ENCODE measurements at regions not wholly inside any gene's neighbourhood (a gene's known extent, or its start where the extent isn't known, plus 50 kb on each side); places are given as distances from the start of the nearest gene placed in this dataset.

DNA sequence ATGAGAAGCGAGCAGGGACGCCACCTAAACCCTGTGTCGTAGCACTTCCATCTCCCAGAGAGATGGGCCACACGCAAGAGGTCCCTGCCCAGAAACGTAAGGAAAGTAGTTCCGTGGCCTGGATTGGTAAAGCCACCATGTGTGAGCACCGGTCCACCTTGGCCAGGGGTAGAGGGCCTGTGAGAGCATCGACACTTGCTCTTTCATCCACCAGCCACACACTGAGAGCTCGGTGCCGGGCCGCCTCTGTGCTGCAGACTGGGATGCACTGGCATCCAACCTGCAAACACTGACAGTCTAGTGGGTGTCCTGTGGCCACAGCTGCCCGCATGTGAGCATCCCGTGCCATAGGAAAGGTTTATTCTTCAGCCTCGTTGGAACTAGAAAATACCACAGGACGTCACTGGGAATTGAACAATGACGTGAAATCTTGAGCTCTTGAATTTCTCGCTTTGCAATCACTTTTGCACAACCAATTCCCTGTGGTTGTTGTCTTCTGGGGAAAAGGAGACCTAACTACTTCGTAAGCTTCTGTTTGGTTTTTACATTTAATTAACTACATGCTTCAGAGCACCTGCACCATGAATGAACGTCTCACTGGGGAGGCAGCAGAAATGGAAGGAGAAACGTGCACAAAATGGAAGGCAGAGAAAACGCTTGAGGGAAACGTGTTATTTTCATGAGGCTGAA lies 212.0 kb upstream of the RAB6C start:
- Mint-ChIP-seq H3K27me3 (peaks cover 2% of the 10 kb centered on the region), H3K4me1 (no peaks in the 10 kb centered on the region), H3K4me3 (no peak overlapping the region), H3K9me3 (peaks cover 9% of the 10 kb centered on the region), H3K27ac (no peak overlapping the region), H3K36me3 (no peaks in the 10 kb centered on the region)

DNA sequence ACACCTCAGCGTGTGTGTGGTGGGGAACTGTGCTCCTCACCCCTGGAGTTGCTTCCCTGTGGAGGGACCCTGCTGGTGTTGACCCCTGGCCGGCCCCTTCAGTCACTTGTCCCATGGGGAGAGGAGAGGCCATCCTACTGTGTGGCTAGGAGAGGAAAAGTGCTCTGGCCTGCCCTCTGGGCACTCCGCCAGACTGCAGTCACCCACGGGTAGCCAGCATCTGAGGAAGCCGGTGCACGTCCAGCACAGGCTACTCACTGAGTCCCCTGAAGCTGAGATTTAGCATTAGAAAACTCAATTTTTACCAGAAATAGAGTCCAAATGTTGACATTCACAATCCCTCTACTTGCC lies 211.5 kb upstream of the RAB6C start:
- Mint-ChIP-seq H3K9me3 (peaks cover 13% of the 10 kb centered on the region), H3K4me3 (no peak overlapping the region), H3K36me3 (no peaks in the 10 kb centered on the region), H3K27me3 (peaks cover 2% of the 10 kb centered on the region), H3K4me1 (no peaks in the 10 kb centered on the region), H3K27ac (no peak overlapping the region)

DNA sequence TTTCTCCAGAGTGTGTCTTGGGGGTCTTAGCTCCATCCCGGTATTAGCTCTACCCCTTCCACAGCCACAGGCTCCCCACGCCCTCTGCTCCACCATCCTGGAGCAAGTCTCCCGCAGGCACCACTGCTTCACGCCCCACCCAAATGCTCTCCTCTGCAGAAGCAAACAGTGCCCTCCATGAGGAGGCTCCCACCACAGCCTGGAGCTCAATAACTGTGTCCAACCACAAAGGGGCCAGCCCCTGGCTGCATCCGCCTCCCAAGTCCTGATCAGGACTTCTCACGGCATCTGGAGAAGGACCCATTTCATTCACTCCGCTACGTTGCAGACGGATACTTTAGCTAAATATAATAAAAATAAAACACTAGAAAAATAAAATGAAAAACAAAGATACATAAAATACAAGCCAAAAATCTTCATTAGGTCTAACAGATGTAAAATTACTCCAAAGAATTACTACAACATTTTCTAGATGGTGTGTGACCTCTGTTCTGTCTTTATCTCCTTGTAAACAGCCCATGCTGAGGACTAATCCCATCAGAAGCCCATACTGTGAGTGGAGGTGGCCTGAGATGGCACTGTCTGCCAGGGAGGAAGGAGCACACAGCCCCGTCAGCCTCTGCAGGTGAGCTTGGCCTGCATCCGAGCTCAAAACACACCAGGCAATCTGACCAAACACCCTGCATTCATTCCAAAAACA lies 210.8 kb upstream of the RAB6C start:
- Mint-ChIP-seq H3K36me3 (no peaks in the 10 kb centered on the region), H3K4me3 (no peak overlapping the region), H3K9me3 (peaks cover 13% of the 10 kb centered on the region)

DNA sequence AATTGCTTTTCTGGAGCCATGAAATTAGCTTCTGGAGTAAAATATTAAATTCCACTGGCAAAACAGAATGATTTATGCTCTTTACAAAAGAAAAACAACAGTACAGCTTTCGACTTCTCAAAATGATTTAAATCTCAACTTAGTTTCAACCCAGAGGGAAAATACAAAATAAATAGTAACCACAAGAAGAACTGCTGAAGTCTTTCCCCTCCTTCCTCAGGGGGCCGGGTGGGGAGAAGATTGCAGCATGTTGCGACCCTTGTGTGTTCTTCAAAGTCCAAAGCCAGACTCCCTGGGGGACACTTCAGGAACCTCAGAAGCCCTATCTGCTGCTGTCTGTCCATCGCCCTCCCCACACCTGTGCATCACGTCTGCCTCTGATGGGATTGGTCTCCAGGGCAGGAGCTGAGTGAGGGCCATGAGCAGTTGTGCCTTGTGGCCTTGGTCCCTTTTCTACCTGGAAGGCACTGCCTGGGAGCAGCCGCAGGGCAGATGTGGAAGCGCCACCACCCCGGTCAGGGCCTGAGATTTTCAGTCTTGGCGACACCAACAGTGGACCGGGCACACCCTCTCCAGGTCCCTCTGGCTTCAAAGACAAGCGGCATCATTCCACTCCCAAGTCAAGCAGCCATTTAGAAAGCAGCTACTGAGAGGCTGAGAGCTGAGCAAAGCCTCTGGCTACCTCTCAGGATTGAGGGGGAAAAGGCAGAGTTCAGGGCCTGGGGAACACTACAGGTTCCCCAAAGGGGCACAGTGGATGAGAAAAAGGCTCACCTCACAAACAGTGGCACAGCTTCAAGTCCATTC lies 210.1 kb upstream of the RAB6C start:
- Mint-ChIP-seq H3K27ac (no peak overlapping the region), H3K36me3 (no peaks in the 10 kb centered on the region), H3K4me1 (no peaks in the 10 kb centered on the region), H3K9me3 (peaks cover 13% of the 10 kb centered on the region), H3K4me3 (no peak overlapping the region), H3K27me3 (no peaks in the 10 kb centered on the region)

More for the DNA sequence above, 210.8 kb upstream of the RAB6C start:
- no peaks in the 10 kb centered on the region for H3K4me1 Mint-ChIP-seq
- no peak overlapping the region for H3K27ac Mint-ChIP-seq
- peaks cover 2% of the 10 kb centered on the region for H3K27me3 Mint-ChIP-seq

DNA sequence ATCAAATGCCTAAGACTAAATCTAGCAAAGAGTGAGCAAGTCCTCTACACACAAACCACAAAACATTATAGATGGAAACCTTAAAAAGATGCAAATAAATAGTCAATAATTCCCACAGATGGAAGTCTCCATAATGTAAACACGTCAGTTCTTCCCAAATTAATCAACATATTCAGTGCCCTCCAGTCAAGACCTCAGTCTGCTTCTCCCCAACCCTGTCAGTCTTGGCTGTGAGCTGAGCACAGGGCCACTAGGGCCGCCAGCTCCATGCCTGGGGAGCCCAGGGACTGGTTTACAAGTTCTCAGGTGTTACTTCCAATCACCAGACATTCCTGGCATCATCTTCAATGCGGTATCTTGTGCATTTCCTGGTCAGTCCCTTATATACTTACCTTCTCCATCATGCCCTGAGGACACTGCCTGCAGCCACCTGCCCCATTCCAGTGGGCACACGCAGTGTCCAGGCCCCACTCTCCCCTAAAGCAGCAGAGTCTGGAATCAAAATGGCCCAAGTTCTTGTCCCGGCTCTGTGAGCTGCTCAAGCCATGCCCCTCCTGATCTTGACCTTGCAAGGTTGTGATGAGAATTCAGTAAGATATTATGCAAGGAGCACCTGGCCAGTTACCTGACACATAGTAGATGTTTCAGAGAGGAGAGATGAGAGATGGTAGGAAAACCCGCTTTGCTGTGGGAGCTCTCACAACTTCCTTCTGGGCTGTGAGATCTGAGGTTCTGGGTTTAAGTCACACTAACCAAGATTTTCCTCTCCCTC lies 207.9 kb upstream of the RAB6C start:
- H3K9me3 Mint-ChIP-seq = peaks cover 13% of the 10 kb centered on the region
- no peaks in the 10 kb centered on the region for H3K27me3 Mint-ChIP-seq
- H3K4me3 Mint-ChIP-seq = no peak overlapping the region
- H3K36me3 Mint-ChIP-seq = no peaks in the 10 kb centered on the region
- H3K27ac Mint-ChIP-seq = no peak overlapping the region
- H3K4me1 Mint-ChIP-seq = no peaks in the 10 kb centered on the region

DNA sequence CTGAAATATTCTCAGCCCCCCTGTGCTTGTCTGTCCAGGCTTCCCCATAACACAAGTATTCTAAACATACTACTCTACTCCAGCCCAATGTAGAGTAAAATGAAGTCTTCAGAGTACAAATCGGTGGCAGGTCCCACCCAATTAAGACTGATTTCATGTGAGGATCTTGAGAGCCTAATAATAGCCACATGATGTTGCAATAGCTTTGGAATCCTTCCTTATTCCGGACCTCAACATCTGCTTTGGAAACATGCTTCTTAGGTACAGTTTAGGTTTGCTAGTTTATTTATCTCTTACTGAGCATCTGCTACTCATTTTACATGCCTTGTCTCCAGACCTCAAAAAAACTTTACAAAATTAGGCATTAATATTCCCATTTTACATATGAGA lies 207.3 kb upstream of the RAB6C start:
- H3K27me3 Mint-ChIP-seq = no peaks in the 10 kb centered on the region

DNA sequence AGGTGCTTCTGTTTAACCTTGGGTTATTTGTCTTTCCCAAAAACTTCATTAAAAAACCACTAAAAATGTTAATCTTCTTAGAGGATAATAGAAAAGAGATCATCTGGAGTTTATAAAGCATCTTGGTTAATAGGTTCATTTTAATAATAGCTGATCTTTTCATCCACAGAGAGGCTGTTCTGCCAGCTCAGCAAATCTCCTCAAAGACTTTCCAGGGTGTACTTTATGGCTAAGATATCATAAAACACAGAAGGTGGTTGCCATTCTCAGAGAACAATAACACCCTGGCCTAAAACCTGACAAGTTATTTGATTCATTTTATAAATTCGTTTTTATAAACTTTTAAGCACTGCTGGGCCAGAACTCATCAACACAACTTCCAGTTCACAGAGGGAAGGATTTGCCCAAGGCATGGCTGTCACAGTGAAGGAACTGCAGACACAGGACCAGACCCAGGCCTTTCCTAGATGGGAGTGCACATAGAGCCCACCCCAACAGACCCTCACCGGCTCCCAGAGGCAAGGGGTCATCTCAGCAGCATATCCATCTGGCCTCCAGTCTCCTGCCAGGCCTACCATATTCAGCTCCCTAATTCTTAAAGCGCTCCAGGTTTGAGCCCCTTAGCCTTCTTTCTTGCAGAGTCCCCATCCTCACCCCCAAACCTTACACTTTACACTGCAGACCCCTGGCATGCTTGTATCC lies 203.4 kb upstream of the RAB6C start:
- Mint-ChIP-seq H3K4me3 (no peak overlapping the region), H3K27me3 (peaks cover 2% of the 10 kb centered on the region), H3K27ac (no peak overlapping the region), H3K4me1 (no peaks in the 10 kb centered on the region), H3K36me3 (no peaks in the 10 kb centered on the region), H3K9me3 (peaks cover 13% of the 10 kb centered on the region)

More for the DNA sequence above, 207.3 kb upstream of the RAB6C start:
- Mint-ChIP-seq H3K4me3 (no peak overlapping the region), H3K36me3 (no peaks in the 10 kb centered on the region), H3K4me1 (no peaks in the 10 kb centered on the region), H3K27ac (no peak overlapping the region), H3K9me3 (peaks cover 13% of the 10 kb centered on the region)

DNA sequence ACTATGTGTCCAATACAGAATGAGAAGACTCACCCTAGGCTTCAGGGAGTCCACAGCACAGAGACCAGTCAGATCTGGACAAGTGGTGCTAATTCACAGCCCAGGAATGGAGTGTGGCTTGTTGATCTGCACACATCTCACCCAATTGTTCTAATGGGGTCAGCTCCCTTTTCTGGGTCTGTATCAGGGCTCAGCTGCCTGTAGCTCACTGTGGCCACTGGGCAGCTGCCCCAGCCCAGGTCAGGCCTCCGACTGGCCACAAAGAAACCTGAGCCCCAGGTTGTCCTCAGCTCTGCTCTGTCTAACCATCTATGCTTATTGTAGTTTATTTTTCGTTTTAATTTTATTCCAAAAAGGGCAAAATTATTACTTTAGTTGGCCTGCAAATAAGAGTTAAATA lies 202.3 kb upstream of the RAB6C start:
- Mint-ChIP-seq H3K4me1 (no peaks in the 10 kb centered on the region), H3K27me3 (peaks cover 3% of the 10 kb centered on the region), H3K27ac (no peak overlapping the region), H3K36me3 (no peaks in the 10 kb centered on the region), H3K4me3 (no peak overlapping the region), H3K9me3 (peaks cover 5% of the 10 kb centered on the region)

DNA sequence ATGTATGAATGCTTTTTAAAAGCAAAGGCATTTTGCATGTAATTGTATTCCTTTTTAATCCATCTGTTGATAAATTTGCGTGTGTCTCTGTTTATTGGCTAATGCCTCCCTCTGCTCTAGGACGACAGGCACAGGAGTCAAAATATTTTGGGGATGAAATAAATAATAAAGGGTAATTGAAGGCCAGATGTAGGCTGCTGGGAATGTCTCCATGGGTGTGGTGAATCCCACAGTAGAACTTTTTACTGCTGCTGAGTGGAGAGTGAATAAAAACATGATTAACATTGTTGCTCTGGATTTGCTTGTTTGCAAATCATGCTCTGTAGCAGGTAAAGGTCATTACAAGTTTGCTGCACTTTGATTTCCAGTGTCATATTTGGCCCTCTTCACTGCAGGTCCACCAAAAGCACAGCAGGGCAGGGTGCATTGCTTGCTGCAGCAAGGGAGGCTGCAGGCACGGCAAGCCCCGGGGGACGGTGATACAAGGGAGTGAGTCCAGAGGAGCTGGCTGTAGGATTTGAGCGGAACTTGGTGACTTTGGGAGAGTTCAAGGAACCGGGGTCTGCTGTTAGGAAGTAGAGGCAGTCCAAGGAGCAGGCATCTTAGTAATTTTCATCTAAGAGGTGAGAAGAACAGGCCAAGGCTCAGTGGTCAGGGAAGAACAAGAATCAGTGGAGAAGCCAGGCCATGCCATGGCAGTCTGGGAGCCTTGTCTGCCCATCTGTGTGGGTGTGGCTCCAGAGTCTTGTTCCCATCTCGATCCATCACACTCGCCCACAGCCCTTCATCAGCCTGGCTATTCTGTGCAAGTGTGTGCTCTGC lies 201.5 kb upstream of the RAB6C start:
- Mint-ChIP-seq H3K9me3 (no peaks in the 10 kb centered on the region), H3K36me3 (no peaks in the 10 kb centered on the region), H3K4me3 (no peak overlapping the region), H3K27ac (no peak overlapping the region), H3K27me3 (peaks cover 3% of the 10 kb centered on the region), H3K4me1 (no peaks in the 10 kb centered on the region)

DNA sequence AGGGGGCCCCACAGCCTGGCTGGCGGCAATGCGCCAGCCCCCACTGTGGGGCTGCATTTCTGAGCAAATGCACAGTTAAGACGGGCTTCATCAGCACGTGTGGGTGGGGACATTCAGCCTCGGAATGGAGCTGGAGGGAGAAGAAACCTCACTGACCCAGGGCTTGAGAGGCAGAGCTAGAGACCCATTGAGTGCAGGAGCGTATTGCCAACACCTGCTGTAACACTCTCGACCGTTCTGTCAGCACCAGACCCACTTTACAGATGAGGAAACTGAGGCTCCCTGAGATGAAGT lies 200.9 kb upstream of the RAB6C start:
- H3K36me3 Mint-ChIP-seq = no peaks in the 10 kb centered on the region
- peaks cover 3% of the 10 kb centered on the region for H3K27me3 Mint-ChIP-seq
- H3K4me3 Mint-ChIP-seq = no peak overlapping the region
- H3K9me3 Mint-ChIP-seq = no peaks in the 10 kb centered on the region
- H3K27ac Mint-ChIP-seq = no peak overlapping the region
- no peaks in the 10 kb centered on the region for H3K4me1 Mint-ChIP-seq

DNA sequence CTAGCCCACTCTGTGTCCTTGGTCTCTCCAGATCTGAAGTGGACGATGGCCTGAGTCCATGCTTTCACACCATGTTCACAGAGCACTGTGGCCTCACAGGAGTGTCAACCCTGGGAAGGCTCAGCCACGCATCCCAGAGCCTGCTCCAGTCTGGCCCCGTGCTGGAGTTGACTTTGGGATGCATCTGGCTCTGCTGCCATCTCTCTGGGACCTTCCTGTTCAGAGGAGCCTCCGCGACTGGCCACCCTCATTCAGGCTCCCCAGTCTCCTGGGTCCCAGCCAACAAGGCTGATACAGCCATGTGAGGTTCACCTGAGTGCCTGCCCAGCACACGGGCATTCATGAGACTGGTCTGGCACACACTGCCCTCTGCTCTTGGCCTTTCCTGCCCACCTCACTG lies 199.7 kb upstream of the RAB6C start:
- Mint-ChIP-seq H3K4me1 (no peaks in the 10 kb centered on the region), H3K36me3 (no peaks in the 10 kb centered on the region), H3K9me3 (no peaks in the 10 kb centered on the region), H3K4me3 (no peak overlapping the region), H3K27ac (no peak overlapping the region), H3K27me3 (peaks cover 3% of the 10 kb centered on the region)

DNA sequence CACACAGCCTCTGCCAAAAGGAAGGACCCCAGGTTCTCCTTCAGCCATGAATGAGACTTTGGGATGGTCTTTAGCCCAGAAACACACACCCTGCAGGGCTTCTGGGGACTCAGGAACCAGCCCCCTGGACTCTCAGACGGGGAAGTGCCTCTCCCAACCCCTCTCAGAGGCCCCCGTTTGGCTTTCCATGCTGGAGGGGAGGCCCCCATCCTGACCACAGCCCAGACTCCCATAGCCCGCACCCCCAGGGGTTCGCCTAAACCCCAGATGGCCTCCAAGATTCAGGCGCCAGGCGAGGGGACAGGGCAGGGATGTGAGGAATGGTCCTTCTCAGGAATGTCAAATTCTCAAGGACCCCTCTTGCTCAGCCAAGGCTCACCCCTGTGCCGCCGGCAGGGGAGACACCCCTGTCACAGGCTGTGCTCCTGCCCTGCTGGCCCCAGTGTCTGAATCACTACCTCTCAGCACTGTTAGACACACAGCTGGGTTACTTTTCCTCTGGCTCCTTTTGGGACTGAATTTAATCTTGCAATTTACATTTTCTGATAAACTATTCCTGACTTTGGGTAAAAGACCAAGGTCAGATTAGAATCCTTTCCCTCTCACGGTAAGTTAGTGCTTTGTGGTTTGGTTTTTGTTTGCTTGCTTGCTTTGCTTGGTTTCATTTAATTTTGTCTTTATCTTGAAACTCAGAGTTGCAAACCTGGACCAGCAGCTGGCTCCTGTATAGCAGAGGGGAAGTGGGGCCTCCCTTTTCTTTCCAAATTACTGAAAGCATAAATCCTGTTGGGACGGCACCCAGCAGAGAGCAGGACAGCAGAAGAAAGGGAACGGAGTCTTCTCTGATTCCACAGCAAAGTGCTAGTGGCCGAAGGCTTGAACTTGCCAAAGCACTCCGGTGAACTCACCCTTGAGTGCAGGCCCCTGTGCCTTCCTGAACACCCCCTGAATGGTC lies 198.9 kb upstream of the RAB6C start:
- H3K4me1 Mint-ChIP-seq = no peaks in the 10 kb centered on the region

DNA sequence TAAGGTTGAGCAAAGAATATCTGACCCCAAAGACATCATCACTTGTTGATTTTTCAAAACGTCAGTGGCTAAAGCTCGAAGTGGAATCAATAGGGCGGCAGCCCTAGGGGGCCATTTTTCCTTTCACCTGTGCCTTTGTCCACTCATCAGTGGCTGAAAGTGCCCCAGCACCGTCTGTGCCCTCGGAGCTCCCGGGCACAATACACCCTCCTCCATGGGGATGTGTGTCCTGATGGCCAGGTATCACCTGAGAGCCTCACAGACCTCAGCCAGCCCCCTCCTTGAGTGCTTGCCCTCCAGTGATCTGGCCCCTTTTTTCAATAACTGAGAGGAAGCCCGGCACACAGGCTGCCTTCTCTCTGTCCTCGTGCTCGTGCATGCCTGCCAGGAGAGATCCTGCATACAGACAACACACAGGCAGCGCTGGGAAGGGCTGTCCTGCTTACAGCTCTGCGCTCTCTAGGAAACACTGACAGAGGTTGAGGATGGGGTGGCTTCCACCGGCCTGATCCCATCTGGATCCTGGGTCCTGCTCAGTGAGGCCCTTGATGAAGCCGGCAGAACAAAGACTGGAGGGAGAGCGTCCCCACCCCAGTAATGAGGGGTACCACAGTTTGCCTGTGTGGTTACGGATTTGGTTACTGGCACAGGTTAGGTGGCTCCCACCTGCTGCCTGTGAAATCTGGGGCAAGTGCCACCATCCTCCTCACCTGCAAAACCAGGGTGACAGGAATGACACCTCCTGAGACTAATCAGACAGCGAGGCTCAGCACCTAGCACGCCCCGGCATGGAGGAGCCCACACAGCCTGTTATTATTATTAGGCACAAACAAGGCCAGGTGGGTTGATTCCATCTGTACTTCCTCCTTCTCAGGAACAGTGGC lies 197.5 kb upstream of the RAB6C start:
- H3K27ac Mint-ChIP-seq = no peak overlapping the region
- H3K4me1 Mint-ChIP-seq = no peaks in the 10 kb centered on the region
- no peak overlapping the region for H3K4me3 Mint-ChIP-seq
- H3K27me3 Mint-ChIP-seq = peaks cover 3% of the 10 kb centered on the region
- no peaks in the 10 kb centered on the region for H3K9me3 Mint-ChIP-seq
- H3K36me3 Mint-ChIP-seq = no peaks in the 10 kb centered on the region

More for the DNA sequence above, 198.9 kb upstream of the RAB6C start:
- no peak overlapping the region for H3K4me3 Mint-ChIP-seq
- no peak overlapping the region for H3K27ac Mint-ChIP-seq
- H3K36me3 Mint-ChIP-seq = no peaks in the 10 kb centered on the region
- H3K27me3 Mint-ChIP-seq = peaks cover 3% of the 10 kb centered on the region
- no peaks in the 10 kb centered on the region for H3K9me3 Mint-ChIP-seq

Data from activated naive CD4-positive, alpha-beta T cell treated with anti-CD3 and anti-CD28 coated beads, Interleukin-2, amount 50 U/mL, for 24 hours (primary cell).